ENCODE measurements at regions not wholly inside any gene's neighbourhood (a gene's known extent, or its start where the extent isn't known, plus 50 kb on each side); places are given as distances from the start of the nearest gene placed in this dataset.

- TF ChIP-seq REST (IDR thresholded peaks at IDR 0.05; ENCODE audit: borderline replicate concordance) (no peak), REST (CRISPR knock-in tag; IDR thresholded peaks at IDR 0.05; ENCODE audit: low read depth) (no peak), KLF10 (CRISPR knock-in tag; IDR thresholded peaks at IDR 0.05) (no peak), TGIF2 (CRISPR knock-in tag; IDR thresholded peaks at IDR 0.05) (no peak), ZNF282 (CRISPR knock-in tag; IDR thresholded peaks at IDR 0.05) (no peak), ZNF311 (CRISPR knock-in tag; IDR thresholded peaks at IDR 0.05) (no peak), JUND (IDR thresholded peaks at IDR 0.05; ENCODE audit: borderline replicate concordance, low read depth, low read length) (no peak), JUND (tag; IDR thresholded peaks at IDR 0.05; ENCODE audit: borderline replicate concordance, low read depth, low read length) (no peak; the same call in 2 of the 3 replicates), PBX2 (CRISPR knock-in tag; IDR thresholded peaks at IDR 0.05; ENCODE audit: low read depth) (no peak), PBX2 (tag; conservative IDR thresholded peaks at IDR 0.05; ENCODE audit: low read depth) (0 out of 2 replicates have a peak, but pooled peaks have one; percentile 24), UBTF (IDR thresholded peaks at IDR 0.05; ENCODE audit: borderline replicate concordance in 1 of 2, low read depth in 2 of 2, low read length in 2 of 2) (no peak), SMAD3 (CRISPR knock-in tag; conservative IDR thresholded peaks at IDR 0.05) (no peak)
Observed at GRCh38 chr11:62062223-62062861, 61.5 kb upstream of the INCENP start (continued).
